GM12892 (cell line): ENCODE measurements at regions not wholly inside any gene's neighbourhood (a gene's known extent, or its start where the extent isn't known, plus 50 kb on each side); places are given as distances from the start of the nearest gene placed in this dataset.

ENCODE experiments used
- POLR2A ChIP-seq: IDR thresholded peaks from 2 replicates; pipeline ENCODE4 v1.6.1; 2011; ENCODE audit warnings: low read depth, low read length, control low read depth
- TAF1 ChIP-seq: IDR thresholded peaks from 2 replicates; pipeline ENCODE4 v1.6.1; 2011; ENCODE audit warnings: low read depth, mild to moderate bottlenecking, control low read depth, low read length, borderline replicate concordance

- TF ChIP-seq POLR2A (no peak), TAF1 (no peak)
Observed at GRCh38 chr13:33388286-33388998, 102.9 kb upstream of the STARD13 start.
